Mammary epithelial cell (primary cell): ENCODE measurements at regions not wholly inside any gene's neighbourhood (a gene's known extent, or its start where the extent isn't known, plus 50 kb on each side); places are given as distances from the start of the nearest gene placed in this dataset.

ENCODE experiments used
- EZH2 ChIP-seq: IDR thresholded peaks from 2 replicates; pipeline ENCODE4 v1.6.1; 2012; ENCODE audit warnings: low read length, inconsistent platforms, borderline replicate concordance
- TF ChIP-seq, protein P1 (sequence below), 2 donors: IDR thresholded peaks in 1 of 2; conservative IDR thresholded peaks in 1 of 2; 2 replicates each; pipeline ENCODE4 v1.5.1; 2011 to 2012; ENCODE audit warnings: inconsistent platforms in 2 of 2, low read length in 2 of 2, mild to moderate bottlenecking in 2 of 2, control low read depth in 1 of 2, low read depth in 1 of 2; ENCODE audit not compliant: insufficient read depth in 1 of 2; ENCODE audit errors: extremely low read depth in 1 of 2

DNA sequence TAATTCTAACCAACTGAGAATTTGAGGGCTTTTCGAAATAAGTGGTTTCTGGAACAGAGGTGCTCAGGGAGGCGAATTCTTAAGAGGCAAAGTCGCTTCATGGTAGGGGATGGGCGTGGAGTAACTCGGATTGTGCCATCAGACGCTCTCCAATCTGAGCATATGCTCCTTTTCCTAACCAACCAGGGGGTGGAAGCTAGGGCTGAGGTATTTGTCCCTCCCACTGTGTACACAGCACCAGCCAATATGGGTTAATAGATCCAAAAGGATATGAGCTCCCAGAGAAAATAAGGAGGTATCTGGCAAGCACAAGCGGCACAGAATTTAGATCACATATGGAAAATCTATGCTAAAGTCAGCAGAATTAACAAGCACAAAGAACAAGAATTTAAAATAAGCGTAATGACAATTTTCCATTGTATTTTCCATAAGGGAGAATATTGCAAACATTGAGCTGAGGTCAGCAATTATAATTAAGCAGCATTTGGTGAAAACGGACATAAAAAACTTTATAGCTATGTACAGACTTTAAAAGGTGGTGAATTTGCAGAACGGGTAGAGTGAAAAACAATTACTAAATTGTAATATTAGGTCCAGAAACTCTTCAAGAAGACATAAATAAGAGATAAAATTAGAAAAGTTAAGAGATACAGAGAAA, 55.0 kb upstream of the PHACTR1 start:
- TF ChIP-seq, protein P1, sequence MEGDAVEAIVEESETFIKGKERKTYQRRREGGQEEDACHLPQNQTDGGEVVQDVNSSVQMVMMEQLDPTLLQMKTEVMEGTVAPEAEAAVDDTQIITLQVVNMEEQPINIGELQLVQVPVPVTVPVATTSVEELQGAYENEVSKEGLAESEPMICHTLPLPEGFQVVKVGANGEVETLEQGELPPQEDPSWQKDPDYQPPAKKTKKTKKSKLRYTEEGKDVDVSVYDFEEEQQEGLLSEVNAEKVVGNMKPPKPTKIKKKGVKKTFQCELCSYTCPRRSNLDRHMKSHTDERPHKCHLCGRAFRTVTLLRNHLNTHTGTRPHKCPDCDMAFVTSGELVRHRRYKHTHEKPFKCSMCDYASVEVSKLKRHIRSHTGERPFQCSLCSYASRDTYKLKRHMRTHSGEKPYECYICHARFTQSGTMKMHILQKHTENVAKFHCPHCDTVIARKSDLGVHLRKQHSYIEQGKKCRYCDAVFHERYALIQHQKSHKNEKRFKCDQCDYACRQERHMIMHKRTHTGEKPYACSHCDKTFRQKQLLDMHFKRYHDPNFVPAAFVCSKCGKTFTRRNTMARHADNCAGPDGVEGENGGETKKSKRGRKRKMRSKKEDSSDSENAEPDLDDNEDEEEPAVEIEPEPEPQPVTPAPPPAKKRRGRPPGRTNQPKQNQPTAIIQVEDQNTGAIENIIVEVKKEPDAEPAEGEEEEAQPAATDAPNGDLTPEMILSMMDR (conservative IDR thresholded peaks at IDR 0.05 in 1 of 2, IDR thresholded peaks at IDR 0.05 in 1 of 2; ENCODE audit: extremely low read depth in 1 of 2, insufficient read depth in 1 of 2, low read depth in 1 of 2, low read length in 2 of 2), result no peak
- no peak for TF ChIP-seq EZH2
